HG02884 (cell line): ENCODE measurements at regions not wholly inside any gene's neighbourhood (a gene's known extent, or its start where the extent isn't known, plus 50 kb on each side); places are given as distances from the start of the nearest gene placed in this dataset.
"Not testable (repeated sequence)": the region's sequence is repeated elsewhere in the genome, so short reads cannot be mapped to it uniquely, and the experiment has no call there.

Experiments
- ATAC-seq: cut with Tn5 transposase; IDR thresholded peaks from one replicate; pipeline ENCODE4 v1.9.1; 2021; ENCODE audit warnings: mild to moderate bottlenecking, moderate library complexity; ENCODE audit not compliant: unreplicated experiment

DNA sequence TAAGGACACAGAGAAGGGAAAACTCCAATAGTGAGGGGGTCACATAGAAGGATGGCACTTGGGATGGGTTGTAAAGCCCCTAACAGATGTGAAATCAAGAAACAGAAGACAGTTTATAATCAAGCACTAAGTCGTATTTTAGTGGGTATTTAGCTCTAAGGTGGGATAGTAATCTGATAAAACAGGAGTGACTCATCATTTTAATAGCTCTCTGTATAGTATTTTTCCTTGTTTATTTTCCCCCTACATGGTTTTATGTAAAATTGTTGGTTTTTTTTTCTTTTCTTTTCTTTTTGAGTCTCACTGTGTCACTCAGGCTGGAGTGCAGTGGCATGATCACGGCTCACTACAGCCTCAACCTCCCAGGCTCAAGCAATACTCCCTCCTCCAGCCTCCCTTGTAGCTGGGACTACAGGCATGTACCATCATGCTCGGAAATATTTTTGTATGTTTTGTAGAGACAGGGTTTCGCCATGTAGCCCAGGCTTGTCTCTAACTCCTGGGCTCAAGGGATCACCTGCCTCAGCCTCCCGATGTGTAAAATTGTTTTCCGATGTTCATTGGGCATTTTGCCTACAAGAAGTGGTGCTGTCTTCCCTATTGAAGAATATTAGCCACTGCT is 142.6 kb upstream of the SERPINE2 start:
- no peak for ATAC-seq

DNA sequence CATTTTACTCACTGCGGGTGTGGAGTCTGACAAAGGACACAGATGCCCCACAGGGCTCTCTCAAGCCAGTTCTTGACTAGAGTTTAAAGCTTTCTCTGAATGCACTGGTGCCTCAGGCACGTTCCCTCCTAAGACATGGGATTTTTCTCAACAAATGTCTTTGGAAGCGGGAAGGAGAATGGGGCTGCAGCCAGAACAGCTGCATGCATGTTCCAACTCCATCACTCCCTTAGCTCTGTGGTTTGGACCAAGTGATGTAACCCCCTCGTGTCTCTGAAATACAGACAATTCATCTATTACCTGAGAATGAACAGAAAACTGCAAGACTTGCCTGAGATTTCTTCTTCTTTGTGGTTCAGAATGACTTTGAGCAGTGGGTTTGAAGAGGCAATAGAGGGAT is 141.7 kb upstream of the SERPINE2 start:
- no peak for ATAC-seq

DNA sequence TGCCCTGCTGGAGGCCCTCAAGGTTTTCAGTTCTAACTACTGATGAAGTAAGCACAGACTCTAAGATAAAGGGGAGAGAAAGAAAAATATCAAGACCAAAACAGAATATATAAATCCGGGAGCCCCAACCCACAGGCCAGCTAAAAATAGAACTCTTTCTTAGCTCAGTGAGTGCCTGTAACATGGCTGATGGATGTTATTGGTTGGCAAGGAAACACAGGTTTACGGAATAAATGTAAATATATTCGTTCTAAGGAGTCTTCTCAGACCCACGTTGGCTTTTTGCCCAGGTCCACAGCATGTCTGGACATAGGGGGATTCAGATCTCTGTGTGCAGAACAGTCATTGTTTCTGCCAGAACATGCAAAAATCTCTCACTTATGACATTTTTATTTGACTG is 139.0 kb upstream of the SERPINE2 start:
- ATAC-seq, result no peak

DNA sequence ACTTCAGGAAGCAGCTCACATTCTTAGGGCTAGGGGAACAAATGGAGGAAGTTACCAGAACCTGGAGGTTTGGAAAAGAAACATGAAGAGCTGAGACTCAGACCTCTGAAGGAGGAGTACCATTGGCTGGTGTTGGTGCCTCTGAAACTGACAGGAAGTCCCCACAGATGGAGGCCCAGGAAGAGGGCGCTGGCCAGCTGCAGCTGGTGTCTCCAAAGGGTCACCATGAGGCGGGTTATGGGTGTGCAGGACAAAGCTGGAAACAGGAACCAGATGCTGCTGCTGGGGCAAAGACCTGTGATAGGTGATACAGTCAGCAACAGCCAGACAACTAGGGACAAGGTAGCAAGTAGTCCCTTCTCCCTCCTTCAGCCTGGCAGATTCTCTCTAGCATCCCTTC is 136.5 kb upstream of the SERPINE2 start:
- no peak for ATAC-seq

DNA sequence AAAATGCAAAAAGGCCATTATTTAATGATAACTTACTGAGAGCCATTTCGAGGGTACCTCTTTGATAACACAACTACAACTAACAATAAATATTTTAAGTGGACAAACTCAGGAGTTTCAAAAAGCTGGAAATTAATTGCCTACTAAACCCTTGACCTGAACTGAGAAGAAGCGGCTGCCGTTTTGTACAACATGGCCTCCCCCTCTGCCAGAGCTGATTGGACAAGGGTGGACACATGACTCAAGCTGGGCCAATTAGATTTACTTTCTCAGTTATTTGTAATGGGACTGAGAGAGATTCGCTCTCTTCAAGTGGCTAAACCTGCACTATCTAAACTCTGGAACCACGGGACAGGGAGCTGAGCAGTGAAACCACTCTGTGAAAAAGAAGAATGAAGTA is 135.9 kb upstream of the SERPINE2 start:
- ATAC-seq, result no peak

DNA sequence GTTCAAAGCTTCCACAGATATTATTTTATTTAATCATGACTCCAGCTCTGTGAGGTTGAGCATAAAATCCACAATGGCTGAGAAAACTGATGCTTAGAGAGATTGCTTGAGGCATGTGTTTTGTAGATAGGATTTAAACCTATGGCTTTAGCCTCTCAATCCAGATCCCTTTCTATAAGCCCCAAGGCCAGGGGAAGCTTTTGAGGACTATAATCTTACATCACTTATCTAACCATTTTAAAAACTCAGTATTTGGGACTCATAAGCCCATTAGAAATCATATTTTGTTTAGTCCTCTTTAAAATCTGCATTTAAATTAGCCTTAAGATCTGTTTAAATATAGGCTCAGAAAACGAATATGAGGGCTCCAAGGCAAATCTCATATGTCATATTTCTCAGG is 135.4 kb upstream of the SERPINE2 start:
- no peak for ATAC-seq

DNA sequence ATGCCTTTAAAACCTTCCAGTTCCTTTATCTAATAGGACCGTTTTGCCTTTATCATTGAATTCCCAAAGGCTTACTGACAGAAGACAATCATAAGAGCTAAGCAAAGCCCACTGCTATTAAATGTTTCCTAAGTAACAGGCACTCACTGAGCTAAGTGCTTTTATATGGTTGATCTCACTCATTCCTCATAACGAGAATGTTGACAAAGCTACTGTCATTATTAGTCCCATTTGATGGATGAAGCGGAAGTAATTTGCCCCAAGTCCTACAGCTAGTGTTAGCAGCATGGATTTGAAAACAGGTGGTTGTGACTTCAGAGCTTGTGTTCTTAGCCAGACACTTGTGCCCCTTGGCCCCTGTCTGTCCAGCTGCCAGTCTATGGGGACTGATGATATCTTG is 134.8 kb upstream of the SERPINE2 start:
- ATAC-seq, result no peak

DNA sequence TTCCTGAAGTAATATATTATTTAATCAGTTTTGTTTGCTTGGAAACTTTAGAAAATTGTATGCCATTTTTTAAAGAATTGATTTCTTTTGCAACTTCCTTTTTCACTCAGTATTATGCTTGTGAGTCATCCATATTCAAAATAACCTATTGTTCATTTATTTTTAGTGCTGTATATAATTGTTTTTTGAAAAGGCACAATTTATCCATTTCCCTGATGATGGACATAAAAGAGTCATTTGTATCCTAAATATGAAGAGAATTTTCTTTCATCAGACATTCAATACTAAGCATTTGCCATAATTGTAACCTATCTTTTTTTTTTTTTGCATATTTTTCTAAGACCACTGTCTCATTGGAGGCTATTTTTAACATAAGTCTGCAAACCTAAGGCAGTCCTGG is 134.1 kb upstream of the SERPINE2 start:
- ATAC-seq, result no peak

DNA sequence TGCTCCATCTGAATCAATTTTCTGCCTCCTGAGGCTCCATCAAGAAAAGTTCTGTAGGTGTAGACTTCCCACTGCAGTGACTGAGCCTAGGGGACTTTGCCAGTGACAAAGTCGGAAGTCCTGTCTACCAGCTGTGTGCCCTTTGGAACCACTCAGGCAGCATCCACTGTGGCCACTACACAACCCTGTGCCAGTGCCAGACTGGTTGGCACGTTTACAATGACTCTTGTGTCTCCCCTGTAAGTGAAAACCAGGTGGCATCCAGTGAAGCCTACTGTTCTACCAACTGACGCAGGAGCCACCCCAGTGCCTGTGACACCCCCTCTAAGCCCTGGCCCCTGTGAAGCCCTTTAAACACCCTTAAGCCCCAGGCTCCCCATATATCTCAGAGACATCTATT is 132.1 kb upstream of the SERPINE2 start:
- ATAC-seq, result no peak

DNA sequence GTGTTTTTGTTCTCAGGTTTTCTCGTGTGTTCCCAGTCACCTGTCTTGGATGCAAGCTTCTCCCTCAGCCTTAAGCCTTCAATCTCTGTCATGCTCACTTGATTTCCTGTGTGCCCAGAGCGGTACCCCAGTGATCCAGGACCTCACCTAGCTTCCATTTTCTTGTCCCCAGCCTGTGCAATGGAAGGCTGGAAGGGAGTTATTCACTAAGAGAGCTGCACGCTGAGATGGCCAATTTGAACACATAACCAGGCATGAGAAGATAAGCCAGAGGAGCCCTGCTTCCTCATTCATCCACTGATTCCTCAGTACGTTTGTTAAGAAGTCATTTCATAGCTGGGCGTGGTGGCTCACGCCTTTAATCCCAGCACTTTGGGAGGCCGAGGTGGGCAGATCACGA is 130.8 kb upstream of the SERPINE2 start:
- no peak for ATAC-seq

DNA sequence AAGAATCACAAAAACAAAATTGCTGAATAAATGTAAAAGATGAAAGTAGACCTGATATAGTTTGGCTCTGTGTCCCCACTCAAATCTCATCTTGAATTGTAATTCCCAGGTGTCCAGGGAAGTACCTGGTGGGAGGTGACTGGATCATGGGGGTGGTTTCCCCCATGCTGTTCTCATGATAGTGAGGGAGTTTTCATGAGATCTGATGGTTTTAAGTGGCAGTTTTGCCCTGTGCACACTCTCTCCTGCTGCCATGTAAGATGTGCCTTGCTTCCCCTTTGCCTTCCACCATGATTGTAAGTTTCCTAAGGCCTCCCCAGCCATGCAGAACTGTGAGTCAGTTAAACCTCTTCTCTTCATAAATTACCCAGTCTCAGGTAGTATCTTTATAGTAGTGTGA is 128.7 kb upstream of the SERPINE2 start:
- not testable (repeated sequence) for ATAC-seq

DNA sequence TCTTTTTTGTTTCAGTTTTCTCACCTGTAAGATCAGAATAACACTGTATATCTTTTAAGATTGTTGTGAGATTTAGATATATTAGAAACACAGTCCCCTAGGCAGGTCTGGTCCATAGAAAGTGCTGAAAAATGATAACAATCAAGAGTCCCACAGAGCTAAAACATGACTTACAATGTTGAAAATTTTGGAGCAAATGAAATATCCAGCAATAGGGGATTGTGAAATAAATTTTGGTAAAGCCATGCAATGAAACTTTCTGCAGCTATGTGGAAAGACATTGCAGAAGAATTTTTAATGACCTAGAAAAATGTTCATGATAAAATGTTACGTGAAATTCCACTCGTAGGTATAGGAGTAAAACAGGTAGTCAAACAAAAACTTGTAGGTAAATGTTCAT is 127.6 kb upstream of the SERPINE2 start:
- ATAC-seq, result no peak

DNA sequence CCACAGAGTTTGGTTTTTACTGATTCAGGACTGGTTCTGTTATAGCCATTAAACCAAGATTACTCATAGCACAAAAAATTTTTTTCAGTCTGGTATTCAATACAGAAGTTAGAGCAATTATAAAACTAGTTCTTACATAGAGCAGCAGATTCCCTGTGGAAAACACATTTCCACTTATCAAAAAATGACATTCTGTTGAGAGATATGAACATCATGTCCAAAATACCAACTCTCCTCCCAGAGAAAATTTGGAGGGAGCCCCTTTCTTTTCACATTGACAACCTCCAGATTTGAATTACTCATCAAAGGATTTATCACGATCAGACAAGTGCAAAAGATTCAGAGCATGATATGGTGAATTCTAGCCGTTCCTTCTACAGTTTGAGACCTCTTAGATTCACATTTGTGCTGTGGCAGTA is 126.8 kb upstream of the SERPINE2 start:
- ATAC-seq, result no peak

DNA sequence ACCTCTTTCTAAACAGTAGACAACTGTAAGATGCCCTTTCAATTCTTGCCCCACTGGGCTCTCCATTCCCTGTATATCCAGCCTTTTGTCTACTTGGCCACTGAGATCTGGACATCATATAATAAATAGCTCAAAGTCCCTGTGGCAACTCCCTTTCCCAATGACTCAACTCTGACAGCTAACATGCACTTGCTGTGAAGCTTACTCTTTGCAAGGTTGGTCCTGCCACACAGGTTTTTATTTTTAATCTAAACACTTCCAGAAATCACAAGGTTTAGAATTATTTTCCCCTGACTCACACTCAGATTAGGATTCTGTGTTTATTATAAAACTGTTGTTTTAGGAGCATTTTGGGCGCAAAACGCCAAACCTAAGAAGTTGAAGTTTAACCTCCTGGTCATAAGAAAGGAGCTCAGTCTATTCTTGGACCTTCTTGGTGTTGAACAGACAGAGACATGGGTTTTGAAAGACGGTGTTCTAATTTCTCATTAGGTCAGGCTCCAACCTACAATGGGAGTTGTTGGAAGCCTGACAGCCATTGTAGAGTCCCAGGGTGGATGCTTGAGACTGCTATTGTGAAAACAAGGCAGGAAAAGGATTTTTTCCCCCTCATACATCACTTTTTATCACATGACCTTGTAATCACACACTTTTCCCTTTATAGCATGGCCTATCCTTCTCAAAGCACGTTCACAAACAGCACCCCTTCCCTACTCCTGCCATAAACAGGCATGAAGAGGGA is 124.7 kb upstream of the SERPINE2 start:
- no peak for ATAC-seq

DNA sequence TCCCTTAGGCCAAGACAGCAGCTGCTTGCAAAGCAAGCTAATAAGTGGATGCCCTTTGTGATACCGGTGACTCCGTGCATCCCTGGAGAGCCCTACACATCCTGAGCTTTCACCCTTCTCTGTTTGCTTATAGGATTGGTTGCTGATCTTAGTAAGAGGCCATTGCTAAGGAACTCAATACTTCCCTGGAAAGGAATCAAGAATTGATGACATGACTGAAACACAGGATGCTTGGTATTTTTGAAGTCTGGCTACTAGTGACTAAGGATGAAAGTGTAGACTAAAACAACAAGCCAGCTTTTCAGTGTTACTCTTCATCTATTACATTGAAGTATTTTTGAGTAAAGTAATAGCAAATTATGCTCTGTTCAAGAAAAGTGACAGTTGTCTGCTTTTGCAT is 123.0 kb upstream of the SERPINE2 start:
- ATAC-seq, result no peak

DNA sequence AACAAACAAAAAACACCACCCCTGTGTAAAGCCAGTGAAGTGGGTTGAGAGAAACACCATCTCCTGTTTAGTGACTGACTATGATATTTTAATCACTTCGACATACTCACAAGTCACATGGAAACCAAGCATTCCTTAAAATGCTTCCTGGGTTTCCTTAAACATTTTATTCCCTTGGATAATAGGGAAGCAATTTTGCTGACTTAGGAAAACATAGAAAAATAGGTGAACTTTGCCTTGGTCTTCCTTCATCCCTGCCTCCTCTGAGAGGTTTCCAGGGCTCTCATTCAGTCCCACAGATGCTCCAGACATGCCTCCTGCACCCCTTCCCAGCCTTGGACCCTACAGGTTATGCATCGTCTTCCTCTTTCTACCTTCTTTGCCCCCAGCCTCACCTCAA is 122.6 kb upstream of the SERPINE2 start:
- no peak for ATAC-seq

DNA sequence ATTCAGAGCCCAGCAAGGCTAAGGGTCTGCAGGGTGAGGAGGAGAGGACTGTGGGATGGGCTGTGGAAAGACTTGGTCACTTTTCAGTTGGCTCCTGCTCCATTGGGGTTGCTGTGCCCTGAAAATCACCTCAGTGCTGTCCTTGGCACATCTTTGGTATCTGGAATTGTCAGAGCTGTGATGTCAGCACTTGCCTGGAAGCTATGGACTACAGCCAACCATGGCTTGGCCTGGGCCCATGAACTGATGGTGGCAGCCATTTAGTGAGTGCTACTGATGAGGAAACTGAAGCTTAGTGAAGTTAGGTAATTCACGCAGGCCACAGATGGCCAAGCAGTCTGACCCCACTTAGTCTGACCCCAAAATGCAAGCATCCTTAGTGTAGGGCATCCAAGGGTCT is 121.8 kb upstream of the SERPINE2 start:
- no peak for ATAC-seq

DNA sequence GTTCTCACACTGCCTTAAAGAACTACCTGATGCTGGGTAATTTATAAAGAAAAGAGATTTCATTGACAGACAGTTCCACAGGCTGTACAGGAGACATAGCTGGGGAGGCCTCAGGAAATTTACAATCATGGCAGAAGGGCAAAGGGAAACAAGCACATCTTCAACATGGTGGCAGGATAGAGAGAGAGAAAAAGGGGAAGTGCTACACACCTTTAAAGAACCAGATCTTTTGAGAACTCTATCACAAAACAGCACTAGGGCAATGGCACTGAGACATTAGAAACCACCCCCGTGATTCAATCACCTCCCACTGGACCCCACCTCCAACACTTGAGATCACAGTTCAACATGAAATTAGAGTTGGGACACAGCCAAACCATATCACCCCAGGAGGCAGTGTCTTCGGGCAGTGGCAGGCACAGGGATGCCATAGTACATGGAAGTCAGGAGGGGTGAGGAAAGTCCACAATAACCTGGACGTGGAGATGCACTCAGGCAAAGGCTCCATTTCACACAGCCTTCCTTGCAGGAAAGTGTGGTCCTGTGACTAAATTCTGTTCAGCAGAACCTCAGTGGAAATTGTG is 120.4 kb upstream of the SERPINE2 start:
- ATAC-seq, result no peak

DNA sequence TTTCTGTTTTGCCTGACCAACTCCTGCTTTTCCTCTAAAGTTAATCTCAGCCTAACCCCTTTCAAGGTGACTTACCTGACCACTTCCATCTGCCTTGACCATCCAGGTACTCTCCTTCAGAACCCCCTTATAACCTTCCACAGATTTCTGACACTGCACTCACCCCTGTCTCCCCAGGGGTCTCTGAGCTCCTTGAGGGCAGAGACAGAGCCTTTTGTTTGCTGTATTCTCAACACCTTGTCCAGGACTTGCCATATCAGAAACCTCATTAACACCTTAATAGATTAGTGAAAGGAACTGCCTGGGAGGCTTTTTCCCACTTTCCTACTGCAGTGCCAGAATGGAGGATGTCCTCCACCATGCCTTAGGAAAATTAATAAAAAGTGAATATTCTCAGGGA is 119.7 kb upstream of the SERPINE2 start:
- ATAC-seq, result no peak

DNA sequence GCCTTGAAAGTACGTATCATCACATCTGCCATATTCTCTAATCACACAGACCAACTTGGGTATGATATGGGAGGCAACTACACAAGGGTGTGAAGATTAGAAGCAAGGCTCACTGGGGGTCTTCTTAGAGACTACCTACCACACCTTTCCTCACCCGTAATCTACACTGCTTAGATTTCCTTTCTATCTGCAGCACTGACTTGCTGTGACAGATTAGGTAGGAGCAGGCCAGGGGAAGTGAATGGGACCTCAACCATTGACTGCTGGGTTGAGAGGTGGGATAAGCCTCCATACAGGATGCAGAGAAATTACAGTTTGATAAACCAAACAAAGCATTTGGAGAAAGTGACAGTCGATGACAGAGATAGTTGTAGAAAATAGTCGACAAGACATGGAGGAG is 119.0 kb upstream of the SERPINE2 start:
- no peak for ATAC-seq

DNA sequence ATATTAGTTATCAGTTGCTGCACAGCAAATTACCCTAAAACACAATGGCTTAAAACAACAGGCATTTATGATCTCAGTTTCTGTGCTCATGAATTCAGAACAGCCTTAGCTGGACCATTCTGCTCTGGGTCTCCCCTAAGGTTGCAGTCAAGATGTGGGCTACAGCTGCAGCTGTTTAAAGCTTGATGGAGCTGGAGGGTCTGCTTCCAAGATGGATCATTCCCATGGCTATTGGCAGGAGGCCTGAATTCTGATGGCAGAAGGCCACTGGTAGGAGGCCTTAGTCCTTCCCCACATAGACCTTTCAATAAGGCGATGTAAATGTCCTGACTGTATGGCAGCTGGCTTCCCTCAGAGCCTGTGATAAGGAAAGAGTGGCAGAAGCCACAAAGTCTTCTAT is 118.6 kb upstream of the SERPINE2 start:
- ATAC-seq, result no peak

DNA sequence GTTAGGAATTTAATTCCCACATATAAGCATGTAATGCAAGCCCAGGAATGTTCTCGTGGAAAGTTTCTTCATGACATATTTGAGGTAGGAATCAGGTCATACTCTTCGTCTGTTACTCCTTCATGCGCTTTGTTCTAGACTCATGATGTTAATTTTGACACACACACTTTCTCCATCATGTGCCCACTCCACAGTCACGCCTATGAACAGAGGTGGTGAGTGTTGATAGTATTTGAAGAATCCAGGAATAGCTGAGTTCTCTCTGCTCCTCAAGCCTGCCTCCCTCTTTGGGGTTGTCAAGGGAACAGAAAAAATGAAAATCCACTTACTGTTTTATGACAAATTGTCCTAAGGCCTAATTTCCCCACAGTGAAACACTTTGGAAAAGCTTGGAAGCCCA is 117.3 kb upstream of the SERPINE2 start:
- no peak for ATAC-seq

DNA sequence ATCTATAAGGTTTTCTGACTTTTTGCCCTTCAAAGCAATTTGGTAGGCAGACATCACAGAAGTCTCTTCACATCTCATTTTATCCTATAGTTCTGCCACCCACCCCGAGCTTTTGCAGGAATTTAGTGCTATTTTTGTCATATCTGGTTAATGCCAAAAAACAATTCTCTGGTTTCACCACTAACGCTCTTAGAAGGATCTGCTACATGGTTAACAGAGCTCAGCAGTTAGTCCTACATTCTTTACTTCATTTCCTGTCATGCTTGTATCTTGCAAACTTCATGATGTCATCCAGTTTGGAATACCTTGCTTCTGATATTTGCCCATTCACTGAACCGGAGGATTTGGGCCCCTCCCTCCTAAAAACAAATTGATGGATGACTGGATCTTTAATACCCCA is 116.8 kb upstream of the SERPINE2 start:
- ATAC-seq, result no peak
